HG03520 (cell line): ENCODE measurements at regions not wholly inside any gene's neighbourhood (a gene's known extent, or its start where the extent isn't known, plus 50 kb on each side); places are given as distances from the start of the nearest gene placed in this dataset.
A peak's percentile ranks its signal among the peaks of the same experiment; 100 is the strongest.
"Not testable (repeated sequence)": the region's sequence is repeated elsewhere in the genome, so short reads cannot be mapped to it uniquely, and the experiment has no call there.

Experiments used
- ATAC-seq: cut with Tn5 transposase; IDR thresholded peaks from one replicate; pipeline ENCODE4 v1.9.1; 2021; ENCODE audit warnings: mild to moderate bottlenecking, moderate library complexity; ENCODE audit not compliant: unreplicated experiment

DNA sequence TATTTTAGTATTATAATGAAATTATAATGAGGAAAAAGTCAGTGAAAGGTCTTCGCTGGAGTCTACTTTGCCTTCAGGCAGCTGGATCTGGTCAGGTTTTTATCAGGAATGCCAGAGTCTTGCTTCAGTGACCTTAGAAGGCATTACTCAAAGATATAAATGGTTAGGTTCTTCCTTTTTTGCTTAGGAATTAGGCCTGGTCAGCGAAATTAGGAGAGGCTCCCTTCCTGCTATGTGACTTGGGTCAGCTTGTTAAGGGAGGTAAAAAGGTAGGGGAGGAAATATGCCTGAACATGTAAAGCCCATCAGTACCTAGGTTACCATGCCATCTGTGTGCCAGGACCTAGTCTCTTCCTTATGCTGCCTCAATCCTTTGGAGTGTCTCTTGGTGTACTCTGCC lies 115.1 kb downstream of the OTOR start:
- ATAC-seq, result no peak

DNA sequence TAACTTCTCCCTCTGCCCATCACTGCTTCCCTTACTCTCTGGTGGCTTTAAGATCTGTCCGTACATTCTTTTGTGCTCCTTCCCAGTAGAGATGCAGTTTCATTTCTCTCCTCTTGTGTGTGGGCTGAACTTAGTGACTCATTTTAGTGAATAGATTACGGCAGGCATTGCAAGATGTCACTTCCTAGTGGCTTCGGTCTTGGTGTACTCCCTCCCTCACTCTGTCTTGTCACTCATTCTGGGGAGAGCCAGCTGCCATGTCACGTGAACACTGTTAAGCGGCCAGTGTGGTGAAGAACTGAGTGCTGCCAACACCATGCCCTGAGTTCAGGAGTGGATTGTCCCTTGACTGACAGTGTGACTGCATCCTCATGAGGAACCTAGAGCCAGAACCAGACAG lies 115.9 kb downstream of the OTOR start:
- ATAC-seq, result peak; percentile 90

DNA sequence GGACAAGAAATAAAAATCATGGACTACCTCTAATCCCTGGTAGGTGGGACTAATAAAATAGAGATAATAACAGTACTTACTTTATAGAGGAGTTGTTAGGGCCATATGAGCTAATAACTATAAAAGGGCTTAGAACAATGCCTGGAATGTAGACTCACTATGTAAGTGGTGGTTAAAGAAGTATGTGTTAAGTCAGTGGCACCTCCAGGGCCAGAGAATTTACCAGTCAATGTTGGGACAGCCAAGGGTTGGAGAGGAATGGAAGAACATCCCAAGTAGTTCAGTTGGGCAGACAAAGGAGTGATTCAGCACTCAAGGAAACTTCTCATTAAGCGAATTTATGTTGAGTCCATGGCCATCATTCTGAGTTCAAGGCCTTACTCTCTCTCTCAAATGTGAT lies 116.8 kb downstream of the OTOR start:
- no peak for ATAC-seq

DNA sequence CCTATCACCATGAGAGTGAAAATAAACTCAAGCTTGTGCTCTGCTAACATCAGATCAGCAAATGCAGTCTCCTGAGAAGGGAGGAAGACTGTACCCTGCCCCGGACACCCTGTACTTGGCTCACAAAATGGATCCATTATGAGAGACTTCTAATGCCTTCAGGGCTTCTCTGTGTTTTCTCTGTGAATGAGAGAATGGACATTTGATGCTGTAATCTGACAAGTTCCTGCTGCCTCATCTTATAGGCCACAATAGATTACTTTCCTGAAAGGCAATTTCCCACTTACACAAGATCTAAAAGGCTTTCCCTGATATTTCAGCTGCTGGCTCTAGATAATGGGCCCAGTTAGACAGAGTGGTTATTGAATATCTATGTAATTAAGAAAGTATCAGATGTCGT lies 117.2 kb downstream of the OTOR start:
- no peak for ATAC-seq

DNA sequence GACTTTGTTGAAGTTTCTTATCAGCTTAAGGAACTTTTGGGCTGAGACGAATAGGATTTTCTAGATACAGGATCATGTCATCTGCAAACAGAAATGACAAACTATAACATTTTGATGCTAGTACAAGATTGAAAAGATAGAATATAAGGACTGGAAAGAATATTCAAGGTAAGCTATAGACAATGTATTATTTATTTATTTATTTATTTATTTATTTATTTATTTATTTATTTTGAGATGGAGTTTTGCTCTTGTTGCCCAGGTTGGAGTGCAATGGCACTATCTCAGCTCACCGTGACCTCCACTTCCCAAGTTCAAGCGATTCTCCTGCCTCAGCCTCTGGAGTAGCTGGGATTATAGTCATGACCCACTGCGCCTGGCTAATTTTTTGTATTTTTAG lies 125.0 kb downstream of the OTOR start:
- not testable (repeated sequence) for ATAC-seq

DNA sequence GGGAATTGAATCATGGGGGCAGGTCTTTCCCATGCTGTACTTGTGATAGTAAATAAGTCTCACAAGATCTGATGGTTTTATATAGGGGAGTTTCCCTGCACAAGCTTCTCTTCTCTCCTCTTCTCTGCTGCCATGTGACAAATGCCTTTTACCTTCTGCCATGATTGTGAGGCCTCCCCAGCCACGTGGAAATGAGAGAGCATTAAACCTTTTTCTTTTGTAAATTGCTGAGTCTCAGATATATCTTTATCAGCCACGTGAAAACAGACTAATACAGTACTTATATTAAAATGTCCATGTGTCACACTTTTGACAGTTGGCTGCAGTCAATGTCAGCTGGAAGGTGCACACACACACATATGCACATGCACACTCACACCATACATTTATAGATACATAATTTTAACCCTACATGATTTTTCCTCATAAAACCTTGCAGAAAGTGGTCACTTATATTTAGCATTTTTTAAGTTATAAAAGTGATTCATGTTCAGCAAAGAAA lies 128.9 kb downstream of the OTOR start:
- ATAC-seq, result no peak

DNA sequence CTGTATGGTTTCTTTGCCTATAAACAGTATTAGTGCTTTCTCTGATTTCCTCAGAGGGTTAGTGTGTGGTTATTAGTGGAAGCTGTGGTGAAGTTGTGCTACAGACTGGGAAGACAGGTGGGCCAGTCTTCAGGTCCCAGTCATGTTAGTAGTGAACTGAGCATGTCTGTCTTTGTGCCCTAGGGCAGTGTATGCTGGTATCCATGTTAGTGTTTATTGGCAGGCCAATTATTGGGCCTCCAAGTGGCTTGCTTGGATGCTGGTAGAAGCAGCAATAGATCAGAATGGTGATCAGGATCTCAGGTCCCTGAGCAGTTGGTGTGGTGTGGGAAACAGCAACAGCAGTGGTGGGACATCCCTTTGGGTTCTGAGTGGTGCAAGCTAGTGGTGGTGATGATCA lies 137.6 kb downstream of the OTOR start:
- no peak for ATAC-seq

DNA sequence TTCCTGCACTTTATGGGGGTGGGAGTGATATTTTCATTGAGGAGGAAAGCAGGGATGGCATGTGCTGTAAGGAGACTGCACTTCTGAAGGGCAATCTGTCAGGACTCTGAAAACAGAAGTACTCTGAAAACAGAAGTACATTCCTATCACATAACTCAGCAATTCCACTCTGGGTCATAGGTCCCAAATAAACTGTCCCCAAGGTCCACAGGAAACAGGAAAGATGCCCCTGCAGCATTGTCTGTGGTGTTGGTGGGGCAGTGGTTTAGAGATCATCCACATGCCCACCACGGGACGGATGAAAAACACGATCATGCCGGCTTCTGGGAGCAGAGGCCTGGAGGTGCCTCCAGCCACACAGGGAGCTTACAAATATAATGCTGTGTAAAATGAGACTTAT lies 150.3 kb downstream of the OTOR start:
- ATAC-seq, result no peak

DNA sequence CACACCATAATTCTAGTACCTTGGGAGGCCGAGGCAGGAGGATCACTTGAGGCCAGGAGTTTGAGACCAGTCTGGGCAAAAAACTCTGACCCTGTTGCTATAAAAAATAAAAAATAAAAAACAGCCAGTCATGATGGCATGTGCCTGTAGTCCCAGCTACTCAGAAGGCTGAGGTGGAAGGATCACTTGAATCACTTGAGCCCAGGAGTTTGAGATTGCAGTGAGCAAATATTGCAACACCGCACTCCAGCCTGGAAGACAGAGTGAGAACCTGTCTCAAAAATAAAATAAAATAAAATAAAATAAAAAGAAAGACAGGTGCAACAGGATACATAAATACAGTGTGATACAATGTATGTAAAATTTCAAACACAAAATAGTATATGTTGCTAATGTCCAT lies 154.5 kb downstream of the OTOR start:
- ATAC-seq, result no peak

DNA sequence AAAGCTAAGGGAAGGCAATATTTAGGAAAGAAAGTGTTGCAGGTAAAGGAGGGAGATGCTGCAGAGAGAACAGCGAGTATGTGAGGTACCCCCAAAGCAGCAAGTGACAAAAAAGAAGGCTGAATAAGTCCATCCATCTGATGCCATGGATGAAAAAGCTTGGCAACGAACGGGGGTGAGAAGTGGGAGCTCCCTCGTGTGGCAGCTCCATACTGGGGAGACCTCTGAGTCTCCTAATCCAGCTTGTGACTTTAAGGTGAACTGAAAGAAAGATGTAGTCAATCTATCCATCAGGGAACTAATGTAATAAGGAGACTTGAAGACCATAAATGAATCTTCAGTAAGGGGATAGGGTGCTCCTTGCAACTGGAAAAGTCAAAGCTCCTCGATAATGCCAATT lies 156.6 kb downstream of the OTOR start:
- ATAC-seq, result no peak

DNA sequence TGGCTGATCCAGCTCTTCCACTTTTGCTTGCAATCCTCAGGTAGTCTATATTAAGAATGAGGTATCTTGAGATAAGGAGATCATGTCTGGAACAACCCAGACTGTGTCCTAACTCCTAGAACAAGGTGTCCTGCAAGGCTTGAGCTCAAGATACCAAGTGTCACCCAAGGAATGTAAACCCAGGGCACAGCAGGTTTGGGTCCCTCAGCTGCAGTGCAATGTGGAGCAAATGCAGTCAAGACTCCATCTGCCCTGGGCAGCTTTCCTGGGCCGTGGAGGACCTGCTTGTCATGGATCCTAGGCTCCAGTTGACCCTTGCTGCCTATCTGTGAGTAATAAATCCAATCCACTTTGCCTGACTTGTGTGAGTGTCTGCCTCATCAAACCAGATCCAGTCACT lies 166.1 kb downstream of the OTOR start:
- ATAC-seq, result no peak

DNA sequence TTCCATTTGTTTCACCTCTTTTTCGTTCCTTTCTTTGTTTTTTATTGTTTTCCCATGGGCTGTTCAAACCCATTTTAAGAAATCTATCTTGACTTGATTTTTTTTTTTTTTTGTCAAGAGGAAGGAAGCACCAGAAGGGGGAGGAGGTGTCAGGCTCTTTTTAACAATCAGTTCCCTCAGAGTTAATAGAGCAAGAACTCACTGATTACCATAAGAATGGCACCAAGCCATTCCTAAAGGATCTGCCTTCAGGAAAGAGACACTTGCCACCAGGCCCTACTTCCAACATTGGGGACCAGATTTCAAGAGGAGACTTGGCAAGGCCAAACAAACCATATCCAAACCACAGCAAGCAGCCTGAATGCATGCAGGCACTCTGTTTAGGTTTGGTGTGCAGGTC lies 168.0 kb downstream of the OTOR start:
- no peak for ATAC-seq

DNA sequence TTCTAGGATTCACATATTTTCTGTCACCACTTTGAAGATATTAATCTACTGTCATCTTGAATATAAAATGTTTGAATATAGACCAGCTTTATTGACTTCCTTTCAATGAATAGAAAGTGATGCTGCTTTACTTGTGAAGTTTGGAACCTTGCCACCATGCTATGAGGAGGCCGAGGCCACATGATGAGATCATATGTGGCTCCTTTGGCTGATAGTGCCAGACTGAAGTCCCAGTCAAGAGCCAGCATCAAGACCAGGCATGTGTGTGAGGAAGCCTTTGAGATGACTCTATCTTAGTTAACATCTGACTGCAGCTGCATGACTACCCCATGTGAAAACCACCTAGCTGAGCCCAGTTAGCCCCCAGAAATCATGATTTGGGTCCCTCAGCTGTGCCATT lies 169.5 kb downstream of the OTOR start:
- ATAC-seq, result no peak

DNA sequence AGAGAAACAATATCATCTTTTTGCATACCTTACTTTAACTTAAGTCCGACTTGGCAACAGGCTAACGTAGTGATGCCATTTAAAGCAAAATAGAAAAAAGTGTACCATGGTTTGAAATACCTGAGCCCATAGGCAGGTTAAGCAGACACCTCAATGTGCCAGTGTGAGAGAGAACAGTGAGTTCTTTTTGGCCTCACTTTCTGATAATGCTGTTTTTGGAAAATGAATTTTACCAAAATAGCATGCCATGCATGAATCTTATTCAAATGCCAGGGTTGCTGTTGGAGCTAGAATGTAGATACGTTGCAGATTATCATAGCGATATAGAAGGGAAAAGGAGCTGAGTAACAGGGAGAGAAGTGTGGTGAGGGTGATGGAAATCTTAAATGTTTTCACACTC lies 170.2 kb downstream of the OTOR start:
- no peak for ATAC-seq

DNA sequence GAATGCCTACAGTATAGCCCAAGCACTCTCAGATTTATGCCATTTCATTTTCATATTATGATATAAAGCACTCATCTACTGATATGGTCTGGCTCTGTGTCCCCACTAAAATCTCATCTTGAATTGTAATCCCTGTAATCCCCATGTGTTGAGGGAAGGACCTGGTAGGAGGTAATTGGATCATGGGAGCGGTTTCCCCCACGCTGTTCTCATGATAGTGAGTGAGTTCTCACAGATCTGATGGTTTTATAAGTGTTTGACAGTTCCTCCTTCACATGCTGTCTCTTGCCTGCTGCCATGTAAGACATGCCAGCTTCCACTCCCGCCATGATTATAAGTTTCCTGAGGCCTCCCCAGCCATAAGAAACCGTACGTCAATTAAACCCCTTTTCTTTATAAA lies 171.7 kb downstream of the OTOR start:
- ATAC-seq, result no peak

DNA sequence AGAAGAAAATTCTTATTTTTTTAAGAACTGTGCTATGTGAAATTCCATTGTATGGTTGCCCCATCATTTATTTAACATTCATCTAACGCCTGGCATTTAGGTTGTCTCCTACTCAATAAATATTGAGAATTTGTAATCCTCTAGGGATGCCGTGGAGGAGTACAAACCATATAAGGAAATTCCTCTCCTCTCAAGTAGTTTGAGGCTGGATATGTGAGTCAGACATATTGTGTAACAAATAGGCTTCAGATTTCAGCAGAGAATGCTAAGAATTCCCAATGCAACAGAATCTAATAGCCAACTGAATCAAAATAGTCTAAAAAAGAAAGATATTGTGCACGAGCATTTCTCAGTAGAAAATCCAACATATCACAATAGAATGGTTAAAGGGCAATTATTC lies 174.7 kb downstream of the OTOR start:
- no peak for ATAC-seq

DNA sequence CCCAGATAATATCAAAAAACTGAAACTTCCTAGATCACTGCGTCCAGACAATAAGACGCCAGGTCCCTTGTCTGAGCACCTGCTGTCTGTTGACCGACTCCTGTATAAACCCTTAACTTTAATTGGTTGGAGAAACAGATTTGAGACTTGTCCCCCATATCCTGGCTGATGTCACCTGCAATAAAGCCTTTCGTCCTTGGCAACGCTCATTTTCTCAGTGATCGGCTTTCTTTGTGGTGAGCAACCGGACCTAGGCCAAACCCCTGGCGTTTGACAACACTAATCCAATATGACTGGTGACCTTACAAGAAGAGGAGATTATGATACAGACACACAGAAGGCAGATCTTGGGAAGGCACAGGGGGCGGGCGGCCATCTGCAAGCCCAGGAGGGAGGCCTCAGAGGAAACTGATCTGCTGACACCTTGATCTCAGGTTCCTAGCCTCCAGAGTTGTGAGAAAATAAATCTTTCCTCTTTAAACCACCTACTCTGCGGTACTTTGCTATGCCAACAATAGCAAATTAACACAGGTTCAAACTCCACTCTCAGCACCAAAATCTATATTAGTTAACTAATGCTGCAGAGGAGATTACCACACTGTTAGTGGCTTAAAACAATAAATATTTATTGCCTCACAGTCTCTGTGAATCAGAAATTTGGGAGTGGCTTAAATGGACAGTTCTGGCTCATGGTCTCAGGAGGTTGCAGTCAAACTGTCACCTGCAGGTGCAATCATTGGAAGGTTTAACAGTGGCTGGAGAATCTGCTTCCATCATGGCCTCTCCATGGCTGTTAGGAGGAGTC lies 178.7 kb downstream of the OTOR start:
- no peak for ATAC-seq

DNA sequence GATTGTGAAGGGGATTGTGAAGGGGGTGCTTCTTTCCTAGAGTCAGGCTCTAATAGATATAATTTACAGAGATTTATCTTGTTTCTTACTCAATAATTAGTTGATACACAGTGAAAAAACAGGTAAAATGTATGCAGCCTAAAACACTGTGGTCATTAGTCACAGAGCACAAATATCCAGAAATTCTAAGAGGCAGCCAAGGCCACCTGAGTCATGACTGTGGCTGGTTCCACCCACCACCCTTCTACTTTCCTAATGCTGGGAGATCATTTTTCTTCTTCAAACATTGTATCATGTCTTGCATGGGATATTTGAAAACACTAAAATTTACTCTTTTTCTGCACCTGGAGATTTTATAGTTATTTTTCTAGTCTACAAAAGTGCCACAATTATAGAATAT lies 181.6 kb downstream of the OTOR start:
- ATAC-seq, result no peak

DNA sequence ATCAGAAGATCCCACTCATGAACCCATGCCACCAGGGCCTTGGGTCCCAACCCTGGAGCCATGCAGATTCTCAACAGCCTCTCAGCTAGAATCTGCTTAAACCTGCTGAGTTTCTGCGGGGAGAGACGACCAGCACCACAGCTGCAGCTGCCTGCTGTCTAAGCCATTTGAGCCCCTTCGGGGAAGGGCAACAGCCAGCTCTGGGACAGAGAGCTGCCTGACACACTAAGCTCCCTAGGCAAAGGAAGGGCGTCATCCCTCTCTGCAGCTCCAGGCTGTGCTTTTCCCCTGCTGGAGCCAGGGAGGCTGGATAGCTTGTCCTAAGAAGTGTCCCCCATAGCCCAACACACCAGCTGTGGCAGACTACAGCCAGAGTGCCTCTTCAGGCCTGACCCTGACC lies 182.5 kb downstream of the OTOR start:
- ATAC-seq, result no peak

DNA sequence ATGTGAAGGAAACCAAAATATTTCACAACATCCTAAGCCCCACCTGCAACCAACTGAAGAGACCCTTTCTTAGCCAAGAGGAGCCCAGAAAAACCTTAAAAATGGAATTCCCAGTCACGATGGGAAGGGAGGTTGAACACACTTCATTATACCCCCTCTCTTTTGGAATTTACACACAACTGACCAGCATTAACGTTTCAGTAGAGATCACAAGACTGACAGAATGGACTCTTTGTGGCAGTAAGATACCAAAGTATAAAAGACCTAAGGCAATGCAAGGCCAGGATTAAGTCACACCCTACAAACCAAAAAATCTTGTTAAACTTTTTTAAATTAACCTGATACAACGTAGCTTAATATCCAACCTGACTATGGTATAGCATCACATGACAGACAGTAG lies 190.9 kb downstream of the OTOR start:
- ATAC-seq, result no peak

DNA sequence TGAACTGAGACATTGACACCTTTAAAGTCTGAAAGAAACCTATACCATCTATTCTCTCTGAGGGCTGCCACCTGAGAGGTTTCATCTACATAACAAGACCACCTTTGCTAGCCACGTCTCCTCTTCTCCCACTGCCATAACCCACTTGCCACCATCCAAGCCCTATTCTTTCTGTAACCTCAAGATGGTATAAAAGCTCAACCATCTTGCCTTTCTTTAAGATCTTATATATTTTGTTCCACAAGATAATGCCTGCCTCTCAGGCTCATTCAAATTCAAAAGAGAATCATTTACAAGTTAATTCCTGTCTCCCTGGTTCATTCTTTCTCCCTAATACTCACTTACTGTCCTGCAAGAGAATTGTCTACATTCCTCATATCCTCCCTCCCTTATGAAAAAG lies 192.5 kb downstream of the OTOR start:
- no peak for ATAC-seq

DNA sequence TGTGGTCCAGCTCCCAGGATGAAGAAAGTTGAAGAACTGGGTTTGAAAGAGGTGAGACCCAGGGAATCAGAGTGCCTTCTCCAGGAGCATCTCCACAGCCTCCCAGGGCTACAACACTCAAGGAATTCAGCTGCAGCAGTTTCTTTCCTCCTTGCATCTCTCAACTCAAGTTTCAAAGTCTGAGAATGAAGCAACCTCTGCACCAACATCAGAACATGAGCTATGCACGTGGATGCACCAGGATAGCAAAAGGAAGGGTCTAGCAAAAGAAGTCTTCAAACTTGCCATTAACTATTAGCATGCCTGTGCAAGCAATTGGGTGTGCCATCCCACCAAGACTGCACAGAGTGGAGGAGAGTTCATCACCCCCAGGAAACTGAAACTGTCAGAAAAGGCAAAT lies 193.9 kb downstream of the OTOR start:
- ATAC-seq, result no peak

DNA sequence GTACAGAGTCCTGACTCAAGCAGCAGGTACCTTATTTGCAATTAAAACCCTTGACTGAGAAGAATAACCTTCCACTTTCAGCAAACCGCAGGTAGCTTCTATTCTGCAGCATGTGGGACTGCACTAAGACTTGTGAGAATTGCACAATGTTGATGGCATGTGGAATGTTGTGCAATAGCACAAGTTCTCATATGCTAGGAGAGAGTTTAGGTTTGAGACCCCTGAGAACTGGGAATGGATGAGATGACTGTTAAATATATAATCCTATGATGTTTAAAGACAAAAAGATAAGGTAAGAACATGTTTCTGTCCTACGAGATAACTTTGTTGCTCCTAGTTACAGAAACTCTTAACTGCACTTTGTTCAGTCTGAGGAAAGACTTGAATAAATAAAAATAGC lies 194.6 kb downstream of the OTOR start:
- ATAC-seq, result no peak
